IMR-90 (cell line): ENCODE measurements at regions not wholly inside any gene's neighbourhood (a gene's known extent, or its start where the extent isn't known, plus 50 kb on each side); places are given as distances from the start of the nearest gene placed in this dataset.

Source experiments
- ATAC-seq: fragments of 200-7000 bp; cut with Tn5 transposase; 2 replicates; pipeline ENCODE4 v1.9.1; 2020; ENCODE audit warnings: low read depth, mild to moderate bottlenecking, moderate library complexity
- BruUV-seq: library from RNA; stranded (reverse); fragments of 400-500 nt; replicated peaks from 2 replicates; lab custom pipeline; 2021; lab: Mats Ljungman, UMichigan
- CTCF ChIA-PET: fragments of 300-600 bp; formaldehyde crosslinking; extraction: SDS; loops from one replicate; lab custom pipeline; 2021; ENCODE audit warnings: antibody characterized with exemption; lab: Yijun Ruan, JAX
- POLR2A ChIA-PET: fragments of 300-600 bp; sonication (Branson Sonifier 250); formaldehyde crosslinking; loops from one replicate; lab custom pipeline; 2022; ENCODE audit warnings: antibody characterized with exemption; ENCODE audit not compliant: unreplicated experiment; lab: Charles Lee
- DNase-seq: peaks from one replicate; pipeline ENCODE4 v3.0.0; 2013
- H2AFZ ChIP-seq: replicated peaks from 2 replicates; pipeline ENCODE3; 2013; ENCODE audit warnings: low read length, mild to moderate bottlenecking; ENCODE audit not compliant: poor library complexity
- H2AK5ac ChIP-seq: 2 replicates; pipeline ENCODE4 v1.6.1; 2013; ENCODE audit warnings: low read depth, low read length, inconsistent platforms
- H2AK9ac ChIP-seq: replicated peaks from 2 replicates; pipeline ENCODE3; 2013; ENCODE audit warnings: mild to moderate bottlenecking, low read depth, low read length, moderate library complexity; ENCODE audit not compliant: poor library complexity
- H2BK120ac ChIP-seq: 2 replicates; pipeline ENCODE4 v1.6.1; 2013; ENCODE audit warnings: low read depth, low read length, inconsistent platforms
- H2BK15ac ChIP-seq: 3 replicates; pipeline ENCODE4 v1.6.1; 2013; ENCODE audit warnings: low read depth, low read length, inconsistent platforms
- H2BK20ac ChIP-seq: 2 replicates; pipeline ENCODE4 v1.6.1; 2013; ENCODE audit warnings: low read depth, mild to moderate bottlenecking, inconsistent platforms, low read length, moderate library complexity
- H2BK5ac ChIP-seq: 2 replicates; pipeline ENCODE4 v1.6.1; 2013; ENCODE audit warnings: mild to moderate bottlenecking, low read depth, low read length, inconsistent platforms; ENCODE audit not compliant: poor library complexity, severe bottlenecking
- H3K14ac ChIP-seq: replicated peaks from 2 replicates; pipeline ENCODE4 v1.6.1; 2013; ENCODE audit warnings: low read depth, low read length, inconsistent platforms
- H3K18ac ChIP-seq: 2 replicates; pipeline ENCODE4 v1.6.1; 2013; ENCODE audit warnings: low read depth, low read length, control low read depth
- H3K23ac ChIP-seq: 2 replicates; pipeline ENCODE4 v1.6.1; 2013; ENCODE audit warnings: low read depth, low read length, inconsistent platforms
- H3K27ac ChIP-seq: 2 replicates; pipeline ENCODE4 v1.5.1; 2013; ENCODE audit warnings: mild to moderate bottlenecking, control low read depth, low read length; ENCODE audit not compliant: insufficient read depth
- H3K27me3 ChIP-seq: 2 replicates; pipeline ENCODE4 v1.6.1; 2013; ENCODE audit warnings: low read length; ENCODE audit not compliant: control insufficient read depth, insufficient read depth
- H3K36me3 ChIP-seq: 2 replicates; pipeline ENCODE4 v1.6.1; 2013; ENCODE audit warnings: low read length, mixed read lengths; ENCODE audit not compliant: control insufficient read depth, insufficient read depth
- H3K4ac ChIP-seq: 2 replicates; pipeline ENCODE4 v1.6.1; 2013; ENCODE audit warnings: low read depth, low read length, inconsistent platforms
- H3K4me1 ChIP-seq: 2 replicates; pipeline ENCODE4 v1.6.1; 2013; ENCODE audit warnings: low read length, mixed read lengths; ENCODE audit not compliant: control insufficient read depth, insufficient read depth
- H3K4me2 ChIP-seq: 2 replicates; pipeline ENCODE4 v1.6.1; 2013; ENCODE audit warnings: low read depth, mild to moderate bottlenecking, control low read depth, low read length, moderate library complexity
- H3K4me3 ChIP-seq: 2 replicates; pipeline ENCODE4 v1.5.1; 2013; ENCODE audit warnings: low read depth, mild to moderate bottlenecking, control low read depth, low read length, moderate library complexity; ENCODE audit not compliant: insufficient read depth
- H3K56ac ChIP-seq: 2 replicates; pipeline ENCODE4 v1.6.1; 2013; ENCODE audit warnings: low read length, inconsistent platforms; ENCODE audit not compliant: insufficient read depth; ENCODE audit errors: extremely low read depth
- H3K79me1 ChIP-seq, 2 experiments: 2 replicates each; pipeline ENCODE4 v1.6.1; 2013; ENCODE audit warnings: low read length in 2 of 2, inconsistent platforms in 1 of 2, low read depth in 1 of 2
- H3K9ac ChIP-seq: 2 replicates; pipeline ENCODE4 v1.6.1; 2013; ENCODE audit warnings: low read depth, low read length, control low read depth
- H3K9me1 ChIP-seq: 2 replicates; pipeline ENCODE4 v1.6.1; 2013; ENCODE audit warnings: low read length, inconsistent platforms; ENCODE audit not compliant: insufficient read depth
- H3K9me3 ChIP-seq: 2 replicates; pipeline ENCODE4 v1.6.1; 2013; ENCODE audit warnings: low read length; ENCODE audit not compliant: control insufficient read depth, insufficient read depth
- H4K20me1 ChIP-seq: 2 replicates; pipeline ENCODE4 v1.6.1; 2013; ENCODE audit warnings: low read length, inconsistent platforms; ENCODE audit not compliant: insufficient read depth
- H4K5ac ChIP-seq: 2 replicates; pipeline ENCODE4 v1.6.1; 2013; ENCODE audit warnings: mild to moderate bottlenecking, low read depth, low read length, control low read depth
- H4K8ac ChIP-seq, 2 experiments: 2 replicates each; pipeline ENCODE4 v1.6.1; 2013; ENCODE audit warnings: low read depth in 2 of 2, low read length in 2 of 2, control low read depth in 1 of 2, inconsistent platforms in 1 of 2
- H4K91ac ChIP-seq: 2 replicates; pipeline ENCODE4 v1.6.1; 2013; ENCODE audit warnings: low read depth, low read length, inconsistent platforms; ENCODE audit not compliant: insufficient read depth
- BHLHE40 ChIP-seq: fragments of 150-350 bp; IDR thresholded peaks from 2 replicates; pipeline ENCODE4 v1.6.1; 2016; ENCODE audit warnings: mild to moderate bottlenecking, low read depth, low read length
- CHD1 ChIP-seq: IDR thresholded peaks from 2 replicates; pipeline ENCODE4 v1.6.1; 2012; ENCODE audit warnings: low read depth, low read length, improper control_type of control experiment
- CTCF ChIP-seq: conservative IDR thresholded peaks from 2 replicates; pipeline ENCODE4 v1.5.1; 2012; ENCODE audit warnings: mild to moderate bottlenecking, low read depth, low read length, improper control_type of control experiment
- ELK1 ChIP-seq: fragments of 150-350 bp; IDR thresholded peaks from 2 replicates; pipeline ENCODE4 v1.6.1; 2016; ENCODE audit warnings: low read depth, mild to moderate bottlenecking, low read length, moderate library complexity, borderline replicate concordance
- FOS ChIP-seq: fragments of 150-350 bp; IDR thresholded peaks from 2 replicates; pipeline ENCODE4 v1.6.1; 2016; ENCODE audit warnings: low read depth, low read length
- MAFK ChIP-seq: IDR thresholded peaks from 2 replicates; pipeline ENCODE4 v1.6.1; 2012; ENCODE audit warnings: low read depth, low read length, improper control_type of control experiment
- MAZ ChIP-seq: IDR thresholded peaks from 2 replicates; pipeline ENCODE4 v1.6.1; 2012; ENCODE audit warnings: low read depth, mild to moderate bottlenecking, low read length, improper control_type of control experiment, moderate library complexity, borderline replicate concordance
- MXI1 ChIP-seq: IDR thresholded peaks from 2 replicates; pipeline ENCODE4 v1.6.1; 2012; ENCODE audit warnings: low read depth, mild to moderate bottlenecking, low read length, moderate library complexity, borderline replicate concordance
- NFE2L2 ChIP-seq: fragments of 150-350 bp; IDR thresholded peaks from 2 replicates; pipeline ENCODE4 v1.6.1; 2016; ENCODE audit warnings: low read depth, mild to moderate bottlenecking, low read length
- POLR2A ChIP-seq: IDR thresholded peaks from 2 replicates; pipeline ENCODE4 v1.6.1; 2012; ENCODE audit warnings: mild to moderate bottlenecking, low read depth, low read length
- RAD21 ChIP-seq: IDR thresholded peaks from 2 replicates; pipeline ENCODE4 v1.6.1; 2012; ENCODE audit warnings: low read length, improper control_type of control experiment
- RFX5 ChIP-seq: IDR thresholded peaks from 2 replicates; pipeline ENCODE4 v1.8.0; 2012; ENCODE audit warnings: low read depth, mild to moderate bottlenecking, low read length, moderate library complexity
- SMC3 ChIP-seq: fragments of 150-350 bp; IDR thresholded peaks from 2 replicates; pipeline ENCODE4 v1.6.1; 2016; ENCODE audit warnings: low read depth, mild to moderate bottlenecking, antibody characterized with exemption, low read length, moderate library complexity
- dilution Hi-C: fragments of 300-500 bp; cut with HindIII; formaldehyde crosslinking; loops from one replicate; pipeline ENCODE4 v1.14.3; 2018; ENCODE audit warnings: low sequenced_read_pairs; ENCODE audit not compliant: unreplicated experiment
- in situ Hi-C: fragments of 300-500 bp; cut with MboI; formaldehyde crosslinking; loops from 3 replicates; pipeline ENCODE4 v1.14.3; 2019; ENCODE audit warnings: low sequenced_read_pairs, inconsistent platforms, mixed read lengths
- intact Hi-C: fragments of 100-400 bp; cut with micrococcal nuclease; formaldehyde crosslinking; loops from 2 replicates; pipeline ENCODE4 v1.10.0; 2022

- CTCF ChIA-PET: no interaction called here
- Histone ChIP-seq H4K91ac (no peak overlapping the region), H2AFZ (no peak overlapping the region), H3K27me3 (no peaks in the 10 kb centered on the region), H2BK120ac (no peak overlapping the region; the same call in 1 of the 2 replicates), H4K20me1 (no peaks in the 10 kb centered on the region), H2BK15ac (no peak overlapping the region), H4K8ac (no peak overlapping the region), H3K79me1 (no peaks in the 10 kb centered on the region), H3K56ac (no peak overlapping the region), H2AK9ac (no peak overlapping the region), H3K23ac (no peak overlapping the region), H4K5ac (no peak overlapping the region), H3K4ac (no peak overlapping the region), H2BK20ac (no peak overlapping the region), H3K4me1 (peaks cover 4% of the 10 kb centered on the region), H3K9ac (no peak overlapping the region), H3K27ac (no peak overlapping the region), H3K4me2 (no peak overlapping the region), H3K18ac (no peak overlapping the region), H2AK5ac (no peak overlapping the region), H3K9me3 (no peaks in the 10 kb centered on the region), H3K14ac (no peak overlapping the region), H2BK5ac (peak overlapping the region; percentile 26), H3K36me3 (no peaks in the 10 kb centered on the region), H3K9me1 (no peaks in the 10 kb centered on the region), H3K4me3 (no peak overlapping the region)
- DNase-seq: no peak
- ATAC-seq: no peak
- POLR2A ChIA-PET: no interaction called here
- dilution Hi-C loops: no loop called here
- TF ChIP-seq RAD21 (no peak), NFE2L2 (no peak), ELK1 (no peak), SMC3 (no peak), MXI1 (no peak), MAFK (no peak), MAZ (no peak), POLR2A (no peak), BHLHE40 (no peak), RFX5 (no peak), CHD1 (no peak), FOS (no peak), CTCF (no peak)
- in situ Hi-C loops: no loop called here
- intact Hi-C loops: no loop called here
- no TSS peak for BruUV-seq
Observed at GRCh38 chr4:126937342-126937741, 695.4 kb upstream of the INTU start.
